GM21423 (cell line): ENCODE measurements at regions not wholly inside any gene's neighbourhood (a gene's known extent, or its start where the extent isn't known, plus 50 kb on each side); places are given as distances from the start of the nearest gene placed in this dataset.

Experiments
- ATAC-seq: cut with Tn5 transposase; IDR thresholded peaks from one replicate; pipeline ENCODE4 v1.9.1; 2021; ENCODE audit warnings: mild to moderate bottlenecking, moderate library complexity; ENCODE audit not compliant: unreplicated experiment

DNA sequence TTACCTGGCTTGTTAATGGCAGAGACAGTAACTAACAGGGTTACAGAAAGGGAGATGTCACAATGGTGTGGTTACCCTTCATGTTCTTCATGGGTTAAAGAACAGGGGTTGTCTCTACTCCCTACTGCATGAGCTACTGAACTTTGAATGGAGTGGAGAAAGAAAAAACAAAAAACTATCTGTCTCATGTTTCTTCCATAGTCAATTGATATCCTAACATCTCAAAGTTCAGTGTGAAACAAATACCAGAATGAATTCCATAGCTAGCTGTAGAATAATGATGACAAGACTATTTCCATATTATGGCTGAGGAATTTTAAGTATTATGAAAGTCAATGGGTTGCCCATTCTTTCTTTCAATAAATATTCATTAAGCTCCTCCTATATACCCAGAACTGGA, 161.3 kb upstream of the LPP start:
- no peak for ATAC-seq

DNA sequence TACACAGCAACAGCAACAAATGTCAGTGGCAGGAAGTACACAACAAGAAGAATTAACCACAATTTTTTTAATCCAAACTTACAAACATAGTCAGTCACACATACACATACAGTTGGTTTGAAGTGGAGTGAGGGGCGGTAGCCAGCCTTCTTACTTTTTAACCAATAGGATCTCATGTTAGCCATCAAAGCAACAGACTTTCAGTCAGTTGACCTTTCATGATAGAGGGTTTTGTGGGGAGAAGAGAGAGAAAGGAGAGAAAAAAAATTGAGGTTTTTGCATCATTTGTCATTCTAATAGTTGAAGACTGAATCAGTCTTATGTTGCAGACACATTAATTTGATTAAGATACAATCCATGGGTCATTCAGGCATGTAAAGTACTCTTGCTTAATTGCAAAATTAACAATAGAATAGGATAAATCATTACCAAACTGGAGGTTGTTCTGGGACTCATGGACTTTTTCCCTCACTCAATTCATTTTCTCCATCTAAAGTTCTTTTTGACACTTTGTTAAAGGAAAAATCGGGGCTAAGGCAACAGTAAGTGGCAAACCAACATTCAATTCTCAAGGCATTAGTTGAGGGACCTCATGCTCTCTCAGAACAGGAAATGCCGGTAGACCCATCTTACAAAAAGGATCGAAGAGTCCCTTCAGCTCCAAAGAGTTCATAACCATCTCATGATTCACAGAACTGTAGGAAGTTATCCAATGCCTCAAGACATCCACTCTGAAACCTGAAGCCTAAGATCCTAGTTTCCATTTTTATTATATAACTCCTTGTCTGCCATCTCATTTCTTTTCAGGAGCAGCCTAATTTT, 159.5 kb upstream of the LPP start:
- ATAC-seq = no peak

- no peak for ATAC-seq
Measured at GRCh38 chr3:187995043-187995400, 158.9 kb upstream of the LPP start.

- no peak for ATAC-seq
Measured at GRCh38 chr3:187995667-187996066, 158.3 kb upstream of the LPP start.

DNA sequence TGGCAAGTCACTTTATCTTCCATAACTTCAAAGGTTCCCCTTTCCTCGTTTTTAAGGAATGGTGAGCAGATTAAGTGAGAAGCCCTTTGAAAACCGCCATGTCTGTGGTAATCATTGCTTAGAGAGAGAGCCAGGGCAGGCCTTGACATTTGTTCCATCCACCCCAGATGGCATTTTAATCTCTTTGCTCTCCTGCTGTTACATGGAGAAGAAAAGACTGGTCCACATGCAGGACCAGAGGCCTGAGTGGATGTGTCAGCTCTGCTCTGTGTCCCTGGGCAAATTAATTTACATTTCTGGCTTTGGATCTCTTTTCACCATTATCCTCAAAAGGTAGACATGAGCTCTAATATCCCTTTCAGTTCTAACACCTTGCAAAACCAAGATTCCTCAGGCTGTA, 157.3 kb upstream of the LPP start:
- no peak for ATAC-seq

DNA sequence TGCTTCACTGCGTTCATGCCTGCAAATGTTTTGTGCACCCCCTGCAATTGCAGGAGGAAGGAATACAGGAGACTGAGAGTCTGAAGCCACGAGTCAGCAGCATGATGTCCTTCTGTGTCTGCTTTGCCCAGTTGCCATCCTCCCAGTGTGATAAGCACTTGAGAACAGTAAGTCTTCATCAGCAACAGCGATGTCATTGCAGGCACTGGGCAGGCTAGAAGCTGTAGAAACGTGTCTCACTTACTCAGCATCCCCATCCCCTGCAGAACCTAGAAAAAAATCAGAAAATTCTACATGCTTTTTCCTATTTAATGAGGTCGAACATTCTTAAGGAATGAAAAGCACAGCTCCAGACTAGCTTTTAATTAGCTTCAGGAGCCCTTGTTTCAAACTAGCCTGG, 156.5 kb upstream of the LPP start:
- ATAC-seq = no peak

DNA sequence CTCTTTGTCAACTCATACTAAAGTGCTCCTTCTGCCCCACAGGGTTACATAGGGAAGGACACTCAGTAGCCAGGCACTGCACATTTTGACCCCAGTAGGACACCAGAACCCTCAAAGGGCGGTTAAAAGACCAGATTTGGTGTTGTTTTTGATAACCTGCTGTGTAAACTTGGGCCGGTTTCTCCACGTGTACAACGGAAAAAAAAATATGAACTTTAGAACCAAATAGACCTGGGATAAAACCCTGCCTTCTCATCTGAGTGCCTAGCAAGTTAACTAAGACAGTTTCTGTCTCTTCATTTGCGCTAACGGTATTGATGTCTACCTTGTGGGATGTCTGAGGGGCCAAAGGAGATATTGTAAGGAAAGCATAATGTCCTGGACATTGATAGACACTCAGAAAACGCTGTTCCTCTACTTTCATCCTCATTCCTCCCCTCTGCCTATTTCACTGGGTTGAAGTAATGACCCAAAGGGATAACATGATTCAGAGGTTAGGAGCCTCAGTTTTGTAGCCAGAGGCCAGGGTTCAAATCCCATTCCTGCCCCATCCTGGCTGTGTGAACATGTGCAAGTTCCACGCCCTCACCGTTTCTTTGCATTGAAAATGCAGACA, 155.9 kb upstream of the LPP start:
- ATAC-seq = no peak

DNA sequence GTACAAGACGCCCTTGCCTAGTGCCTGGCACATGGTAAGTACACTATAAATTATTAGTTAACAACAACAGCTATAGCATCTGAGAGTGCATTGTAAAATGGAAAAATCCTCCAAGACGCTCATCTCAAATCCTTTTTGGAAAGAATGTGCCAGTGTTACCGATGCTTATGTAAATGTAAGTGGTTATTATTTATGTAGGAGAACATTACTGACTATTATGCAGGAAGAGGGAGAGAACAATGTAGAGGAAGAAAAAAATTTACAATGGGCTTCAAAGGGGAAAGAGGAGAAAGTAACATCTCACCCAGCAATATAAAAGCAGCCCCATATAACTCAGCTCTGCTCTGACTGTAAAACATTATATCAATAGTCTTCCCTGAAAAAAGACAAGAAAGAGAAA, 155.3 kb upstream of the LPP start:
- no peak for ATAC-seq

DNA sequence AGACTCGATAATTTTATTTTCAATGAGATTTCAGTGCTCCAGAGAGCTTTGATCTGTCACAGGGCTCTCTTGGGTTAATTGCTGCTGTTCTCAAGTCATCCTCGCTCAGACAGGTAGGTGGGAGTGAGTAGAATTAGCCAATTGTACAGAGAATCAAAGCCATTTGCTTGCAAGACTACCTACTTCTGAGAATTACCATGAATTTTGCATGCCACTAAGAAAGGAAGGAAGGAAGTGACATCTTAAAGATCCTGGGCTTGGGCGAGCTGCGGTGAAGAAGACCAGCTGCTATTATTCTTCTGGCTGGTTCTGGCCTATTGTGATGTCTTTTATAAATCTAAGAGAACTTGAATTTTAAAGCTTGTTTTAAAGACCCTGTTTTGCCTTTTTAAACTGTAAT, 154.1 kb upstream of the LPP start:
- no peak for ATAC-seq

DNA sequence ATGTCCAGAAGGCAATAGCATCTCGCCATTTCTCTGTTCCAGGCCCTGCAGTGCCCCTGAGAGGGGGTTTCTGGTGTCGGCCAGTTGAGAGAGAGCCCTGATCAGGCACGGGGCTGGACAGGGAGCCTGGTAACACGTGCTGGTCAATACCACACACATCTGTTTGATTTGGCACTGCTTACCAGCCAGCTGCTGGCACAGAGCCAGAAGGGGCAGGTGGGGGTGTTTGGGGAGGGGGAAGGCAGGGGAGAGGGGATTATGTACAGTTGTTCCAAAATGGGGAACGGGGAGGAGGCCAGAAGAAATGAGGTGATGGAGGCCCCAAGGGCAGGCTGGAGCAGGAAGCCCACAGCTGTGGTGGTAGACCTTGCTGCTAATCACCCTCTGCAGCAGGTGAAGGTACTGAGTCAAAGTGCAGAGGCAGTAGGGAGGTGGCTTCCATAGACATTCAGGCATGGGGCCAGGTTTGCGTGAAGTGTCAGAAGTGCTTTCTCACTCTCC, 153.5 kb upstream of the LPP start:
- ATAC-seq = no peak

- ATAC-seq = no peak
Measured at GRCh38 chr3:188001093-188001492, 152.9 kb upstream of the LPP start.

- ATAC-seq = no peak
Measured at GRCh38 chr3:188001926-188002325, 152.0 kb upstream of the LPP start.

DNA sequence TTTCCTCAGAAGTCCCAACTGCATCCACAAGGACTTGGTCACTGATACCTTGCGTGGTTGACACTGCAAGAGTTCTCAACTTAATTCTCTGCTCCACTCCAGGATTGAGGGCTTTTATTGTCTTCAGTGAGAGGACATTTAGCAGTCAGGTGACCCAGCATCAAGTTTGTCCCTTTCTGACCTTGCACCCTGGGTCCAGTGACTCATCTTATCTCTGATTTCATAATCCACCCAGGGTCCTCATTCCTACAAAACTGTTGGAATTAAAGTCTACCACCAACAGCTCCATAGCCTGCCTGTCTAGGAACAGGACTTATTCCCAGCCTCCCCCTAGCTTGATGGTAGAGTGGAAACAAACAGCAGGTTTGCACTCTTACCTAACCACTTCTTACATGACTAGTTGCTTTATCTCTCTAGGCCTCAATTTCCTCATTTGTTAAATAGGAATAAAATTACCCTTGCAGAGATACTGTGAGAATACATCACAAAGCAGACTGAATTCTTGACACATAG, 151.3 kb upstream of the LPP start:
- no peak for ATAC-seq

DNA sequence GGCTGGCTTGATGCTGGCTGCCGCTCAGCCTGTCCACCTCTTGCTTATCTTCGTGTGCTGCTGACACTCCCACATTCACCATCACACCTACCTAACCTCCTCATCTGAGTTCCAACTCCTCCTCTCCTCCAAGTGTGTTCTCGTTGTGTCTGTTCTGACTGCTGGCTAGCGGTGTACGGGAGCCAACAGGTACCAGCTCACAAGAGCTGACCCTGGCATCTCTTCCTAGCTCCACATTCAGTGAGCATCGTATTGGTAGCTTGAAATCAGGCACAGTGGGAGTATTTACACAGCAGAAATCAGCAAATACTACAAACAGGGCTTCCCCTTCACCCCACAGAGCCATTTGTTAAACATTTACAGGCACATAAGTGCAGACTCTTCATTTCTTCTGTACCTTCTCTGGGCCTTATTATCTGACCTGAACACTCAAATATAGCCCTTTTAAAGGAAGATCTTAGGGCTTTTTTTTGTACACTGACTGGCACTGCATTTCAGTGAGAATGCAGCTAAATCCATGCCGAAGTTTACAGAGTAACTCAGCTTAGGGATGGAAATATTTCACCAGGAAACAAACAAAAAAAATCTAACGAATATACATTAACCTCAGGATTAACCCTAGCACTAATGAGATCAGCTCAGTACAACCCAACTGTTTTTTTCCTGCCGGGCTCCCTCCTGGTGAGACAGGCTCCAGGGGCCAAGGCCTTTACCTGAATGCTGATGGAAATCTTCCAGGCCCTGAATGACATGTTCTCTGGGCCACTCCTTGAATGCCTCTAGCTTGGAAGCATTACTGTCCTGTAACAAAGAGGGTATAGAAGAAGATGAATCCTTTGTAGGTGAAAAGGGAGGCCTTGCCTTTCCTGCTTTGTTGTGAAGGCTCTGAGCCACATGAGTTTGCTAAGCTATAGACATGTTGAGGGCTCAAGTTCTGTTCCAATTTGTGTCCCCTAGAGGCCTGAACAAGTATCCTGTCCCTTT, 150.5 kb upstream of the LPP start:
- no peak for ATAC-seq

- no peak for ATAC-seq
Measured at GRCh38 chr3:188006726-188007393, 147.1 kb upstream of the LPP start.

- no peak for ATAC-seq
Measured at GRCh38 chr3:188007897-188008296, 146.1 kb upstream of the LPP start.

DNA sequence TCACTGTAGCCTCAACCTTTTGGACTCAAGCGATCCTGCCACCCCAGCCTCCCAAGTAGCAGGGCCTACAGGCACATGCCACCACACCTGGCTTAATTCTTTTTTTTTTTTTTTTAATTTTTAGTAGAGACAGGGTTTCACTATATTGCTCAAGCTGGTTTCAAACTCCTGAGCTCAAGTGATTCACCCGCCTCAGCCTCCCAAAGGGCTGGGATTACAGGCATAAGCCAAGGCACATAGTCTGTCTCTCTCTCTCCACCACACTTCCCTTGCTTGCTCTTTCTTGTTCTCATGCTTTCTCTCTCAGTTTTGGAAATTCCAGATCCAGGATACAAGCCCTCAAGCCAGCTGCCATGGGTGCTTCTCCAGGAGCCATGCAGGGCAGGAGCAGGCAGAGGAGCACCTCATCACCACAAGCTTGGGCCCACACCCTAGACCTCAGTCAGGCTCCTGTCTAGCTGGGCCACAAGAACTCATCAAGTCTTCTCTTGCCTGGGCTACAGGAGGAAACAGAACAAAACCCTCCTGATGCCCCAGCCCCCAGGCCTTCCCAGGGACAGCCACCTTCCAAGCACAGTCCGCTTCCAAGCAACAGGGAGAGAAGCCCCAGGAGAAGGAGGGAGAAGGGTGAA, 145.3 kb upstream of the LPP start:
- no peak for ATAC-seq

GRCh38 chr3:188010478-188010877, 143.5 kb upstream of the LPP start:
- no peak for ATAC-seq

DNA sequence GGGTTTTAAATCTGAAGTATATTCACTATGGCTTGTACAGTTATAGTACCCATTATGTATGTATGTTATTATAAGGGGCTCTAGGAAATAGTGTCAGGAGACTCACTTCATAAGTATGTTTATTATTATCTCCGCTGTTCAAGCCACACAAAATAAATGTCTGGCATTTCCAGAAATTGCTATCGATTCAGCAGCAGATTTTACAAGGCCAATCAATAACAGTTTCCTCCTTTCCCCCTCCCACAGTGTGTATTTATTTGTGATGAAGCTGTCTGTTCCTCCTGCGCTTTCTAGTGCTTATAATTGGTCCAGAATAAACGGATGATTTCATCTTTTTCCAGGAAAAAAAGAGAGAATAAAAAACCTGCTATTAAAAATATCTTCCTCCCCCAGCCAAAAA, 134.2 kb upstream of the LPP start:
- no peak for ATAC-seq

DNA sequence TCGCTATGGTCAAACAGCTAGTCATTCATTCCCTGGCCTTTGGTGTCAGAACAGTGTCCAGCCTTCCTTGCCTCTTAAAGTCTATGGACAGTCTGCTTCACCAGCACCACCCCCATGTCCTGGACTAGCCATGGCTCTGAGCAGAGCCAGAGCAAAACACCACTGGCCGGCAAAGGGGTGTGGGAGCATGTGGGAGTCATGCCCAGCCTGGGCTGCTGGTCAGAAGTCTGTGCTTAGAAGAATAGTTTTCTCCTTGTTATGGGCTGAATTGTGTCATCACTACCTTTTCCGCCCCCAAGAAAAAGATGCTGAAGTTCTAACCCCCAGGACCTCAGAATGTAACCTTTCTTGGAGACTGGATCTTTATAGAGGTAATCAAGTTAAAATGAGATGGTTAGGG, 132.9 kb upstream of the LPP start:
- no peak for ATAC-seq
